GM21737 (cell line): ENCODE measurements at regions not wholly inside any gene's neighbourhood (a gene's known extent, or its start where the extent isn't known, plus 50 kb on each side); places are given as distances from the start of the nearest gene placed in this dataset.

Experiments used
- ATAC-seq: cut with Tn5 transposase; IDR thresholded peaks from one replicate; pipeline ENCODE4 v1.9.1; 2021; ENCODE audit warnings: mild to moderate bottlenecking, moderate library complexity; ENCODE audit not compliant: unreplicated experiment

GRCh38 chr9:82367929-82368328, 379.4 kb downstream of the SPATA31D1 start:
- ATAC-seq = no peak

- no peak for ATAC-seq
These were observed 380.8 kb downstream of the SPATA31D1 start for GRCh38 chr9:82369251-82369945.

GRCh38 chr9:82375041-82375440, 386.5 kb downstream of the SPATA31D1 start:
- no peak for ATAC-seq

GRCh38 chr9:82376677-82377232, 388.2 kb downstream of the SPATA31D1 start:
- ATAC-seq = no peak

GRCh38 chr9:82382887-82383616, 394.5 kb downstream of the SPATA31D1 start:
- no peak for ATAC-seq

DNA sequence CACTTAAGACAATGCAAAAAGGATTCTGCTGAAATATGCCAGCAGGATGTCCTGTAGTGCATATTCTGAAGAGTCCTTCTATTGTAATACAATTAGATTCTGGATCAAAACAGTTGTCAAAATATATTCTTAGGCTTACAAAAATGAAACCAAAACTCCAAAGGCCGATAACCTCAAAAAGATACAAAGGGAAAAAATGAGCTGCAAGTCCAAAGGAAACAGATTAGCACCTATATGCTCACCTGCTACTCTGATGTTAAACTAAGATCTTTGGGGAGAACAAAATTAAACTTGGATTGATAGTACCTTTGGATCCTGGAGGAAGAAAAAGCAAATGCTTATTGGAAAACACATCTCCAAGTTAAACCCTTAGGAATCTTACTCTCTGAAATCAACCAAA, 397.1 kb downstream of the SPATA31D1 start:
- ATAC-seq = no peak

- ATAC-seq = no peak
These were observed 409.0 kb downstream of the SPATA31D1 start for GRCh38 chr9:82397534-82397933.

- ATAC-seq = no peak
These were observed 415.8 kb downstream of the SPATA31D1 start for GRCh38 chr9:82404196-82404870.

DNA sequence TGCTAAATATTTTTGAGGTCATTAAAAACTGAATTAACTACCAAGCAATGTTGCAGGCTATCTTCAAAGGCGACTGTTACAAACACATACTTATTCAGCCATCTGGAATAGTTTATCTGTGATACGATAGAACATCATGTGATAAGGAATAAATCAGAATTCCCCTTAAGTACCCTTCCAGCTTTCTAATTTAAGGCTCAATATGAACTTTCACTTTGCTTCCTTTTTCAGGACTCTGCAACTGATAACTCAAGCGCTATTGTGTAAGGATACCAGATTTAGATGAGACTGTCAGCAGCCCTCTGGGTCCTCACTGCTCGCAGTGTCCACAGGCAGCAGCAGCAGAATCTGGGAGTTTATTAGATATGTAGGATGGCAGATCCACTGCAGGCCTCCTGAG, 416.3 kb downstream of the SPATA31D1 start:
- ATAC-seq = no peak

GRCh38 chr9:82406456-82407085, 418.0 kb downstream of the SPATA31D1 start:
- no peak for ATAC-seq

GRCh38 chr9:82410306-82410705, 421.7 kb downstream of the SPATA31D1 start:
- peak; percentile 93 for ATAC-seq

DNA sequence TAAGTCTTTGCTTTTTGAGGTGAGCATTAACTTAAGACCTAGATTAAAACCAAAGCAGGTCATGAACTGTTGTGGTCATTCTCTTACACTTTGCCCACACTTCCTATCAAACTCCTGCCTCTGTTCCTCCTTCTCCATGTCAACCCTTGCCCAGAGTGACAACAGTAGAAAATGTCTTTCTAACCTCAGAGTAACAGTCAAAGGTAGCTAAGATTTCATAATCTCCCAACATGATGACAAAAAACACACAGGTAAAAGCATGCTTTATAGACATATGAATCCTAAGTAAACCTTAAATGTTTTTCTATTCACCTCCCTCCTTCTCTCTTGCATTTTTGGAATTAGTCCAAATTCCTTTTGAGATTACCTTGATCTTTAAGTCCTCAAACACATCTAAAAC, 422.3 kb downstream of the SPATA31D1 start:
- ATAC-seq = no peak

GRCh38 chr9:82412586-82413305, 424.2 kb downstream of the SPATA31D1 start:
- ATAC-seq = no peak

- no peak for ATAC-seq
These were observed 428.9 kb downstream of the SPATA31D1 start for GRCh38 chr9:82417501-82417900.

GRCh38 chr9:82418334-82418733, 429.8 kb downstream of the SPATA31D1 start:
- no peak for ATAC-seq

- ATAC-seq = no peak
These were observed 431.3 kb downstream of the SPATA31D1 start for GRCh38 chr9:82419696-82420486.

DNA sequence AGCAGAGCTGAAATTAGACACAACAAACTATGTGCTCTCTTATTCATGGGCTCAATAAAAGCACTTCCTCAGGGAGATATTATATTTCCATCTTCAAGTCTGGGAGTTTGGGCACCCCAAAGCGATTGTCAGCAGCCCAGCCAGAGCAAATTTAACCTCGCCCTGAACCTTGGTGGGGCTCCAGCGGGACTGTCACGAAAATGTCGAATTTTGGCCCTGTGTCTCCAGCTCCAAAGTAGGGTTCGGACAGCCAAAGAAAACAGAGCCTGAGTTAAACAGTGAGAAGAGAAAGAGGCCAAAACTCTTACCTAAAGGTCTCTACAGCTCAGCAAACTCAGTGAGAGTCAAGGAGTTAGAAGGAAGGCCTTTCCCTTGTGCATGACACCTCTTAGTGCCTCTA, 432.9 kb downstream of the SPATA31D1 start:
- no peak for ATAC-seq

GRCh38 chr9:82423700-82424099, 435.1 kb downstream of the SPATA31D1 start:
- ATAC-seq = no peak

DNA sequence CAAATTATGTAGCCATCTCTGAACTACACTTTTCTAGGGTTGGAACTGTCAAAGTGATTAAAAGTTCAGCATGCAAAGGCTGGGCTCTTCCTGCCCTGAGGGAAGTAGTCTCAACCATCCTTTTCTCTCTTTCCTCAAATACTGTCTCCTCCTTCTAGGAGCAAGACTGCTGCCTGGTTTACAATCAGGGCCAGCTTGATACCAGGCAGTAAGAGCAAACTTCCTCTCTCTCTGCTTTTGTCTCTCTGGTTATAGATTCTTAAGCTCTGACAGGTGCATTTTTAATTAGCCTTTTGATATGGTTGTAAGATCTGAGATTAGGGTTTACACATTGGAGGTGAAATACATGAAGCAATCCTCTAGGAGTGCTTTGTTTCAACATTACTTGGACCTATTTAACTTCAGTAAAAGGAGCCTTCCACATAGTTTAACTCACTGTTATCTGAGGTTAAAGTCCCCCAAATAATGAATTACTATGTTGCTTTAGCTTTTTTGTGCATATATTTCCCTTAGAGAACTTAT, 436.1 kb downstream of the SPATA31D1 start:
- no peak for ATAC-seq
